8988T (cell line): ENCODE measurements at regions not wholly inside any gene's neighbourhood (a gene's known extent, or its start where the extent isn't known, plus 50 kb on each side); places are given as distances from the start of the nearest gene placed in this dataset.

Experiments used
- DNase-seq: peaks from one replicate; pipeline ENCODE4 v3.0.0; 2011

DNA sequence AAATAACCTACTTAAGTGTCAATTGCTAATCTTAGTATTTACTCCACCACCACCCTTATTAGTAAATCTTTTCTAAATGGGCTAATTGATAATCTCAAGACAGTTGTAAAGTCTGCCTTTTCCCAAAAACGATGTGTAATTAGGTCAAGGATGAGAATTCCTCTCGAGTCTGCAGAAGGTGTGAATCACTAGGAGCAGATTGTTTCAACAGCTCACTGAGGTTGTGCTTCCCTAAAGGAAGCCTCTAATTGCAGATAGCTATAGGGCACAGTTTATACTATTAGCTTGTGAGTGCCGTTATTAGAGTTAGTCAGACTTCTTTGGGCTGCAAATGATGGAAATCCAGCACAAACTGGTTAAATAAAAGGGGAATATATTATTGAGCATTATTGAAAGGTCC lies 84.9 kb downstream of the C11orf91 start:
- DNase-seq = no peak

DNA sequence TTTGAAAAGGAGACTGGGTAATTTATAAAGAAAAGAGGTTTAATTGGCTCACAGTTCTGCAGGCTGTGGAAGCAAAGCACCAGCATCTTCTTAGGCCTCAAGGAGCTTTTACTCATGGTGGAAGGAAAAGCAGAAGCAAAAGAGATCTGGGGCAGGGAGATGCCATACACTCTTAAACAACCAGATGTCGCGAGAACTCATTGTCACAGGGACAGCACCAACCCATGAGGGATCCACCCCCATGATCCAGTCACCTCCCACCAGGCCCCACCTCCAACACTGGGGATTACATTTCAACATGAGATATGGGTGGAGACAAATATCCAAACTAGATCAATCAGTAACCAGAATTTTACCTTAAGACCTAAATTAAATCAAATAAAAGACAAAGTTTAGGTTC lies 87.2 kb downstream of the C11orf91 start:
- no peak for DNase-seq

DNA sequence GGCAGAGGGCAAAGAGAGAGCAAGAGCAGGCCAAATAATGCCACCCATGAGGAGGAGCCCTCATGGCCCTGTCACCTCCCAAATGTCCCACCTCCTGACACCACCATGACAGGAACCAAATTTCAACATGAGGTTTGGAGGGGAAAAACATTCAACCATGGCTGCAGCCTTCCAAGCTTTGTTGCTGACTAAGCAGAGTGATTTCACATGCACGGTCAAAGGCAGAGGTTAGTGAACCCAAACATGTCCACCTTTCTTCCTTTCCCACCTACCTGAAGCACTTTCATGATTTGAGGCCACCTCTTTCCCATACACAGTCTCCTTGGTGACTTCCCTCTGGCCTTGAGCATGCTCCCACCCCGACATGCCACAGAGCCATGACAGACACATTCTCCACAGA lies 89.7 kb downstream of the C11orf91 start:
- no peak for DNase-seq

DNA sequence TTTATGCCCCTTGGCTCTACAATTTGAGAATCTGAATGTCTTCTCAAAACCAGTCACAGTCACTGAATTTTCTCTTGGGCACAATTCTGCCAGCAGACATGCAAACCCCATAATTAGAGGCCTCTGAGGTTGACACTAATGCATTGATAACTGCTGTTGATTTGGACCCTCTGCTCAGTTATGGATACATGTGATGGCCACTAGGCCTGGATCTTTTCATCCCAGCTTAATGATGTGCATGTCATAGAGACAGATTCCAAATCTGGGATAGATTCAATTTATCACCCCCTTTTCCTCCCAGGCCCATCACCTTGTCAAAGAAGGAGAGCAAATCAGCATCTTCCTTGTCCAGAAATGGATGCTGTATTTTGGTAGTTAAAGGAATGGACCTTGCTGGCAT lies 92.2 kb downstream of the C11orf91 start:
- DNase-seq = no peak

DNA sequence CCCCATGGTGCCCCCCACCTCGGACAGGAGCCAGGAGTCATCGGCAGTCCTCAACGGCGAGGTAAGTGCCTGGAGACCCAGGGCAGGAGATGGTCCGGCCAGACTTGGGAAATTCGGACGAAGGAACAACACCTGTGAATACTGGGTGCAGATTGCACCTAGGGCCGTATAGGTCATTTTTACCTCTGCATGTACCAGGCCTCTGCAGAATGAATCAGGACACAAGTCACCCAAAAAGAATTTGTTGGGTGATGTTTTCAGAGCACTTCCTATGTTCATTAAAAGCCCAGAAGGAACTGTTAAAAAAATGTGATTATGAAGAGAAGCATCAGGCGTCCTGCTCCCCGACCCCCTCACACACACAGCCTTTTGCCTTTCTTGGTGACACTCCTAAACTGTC lies 93.9 kb downstream of the C11orf91 start:
- DNase-seq = no peak

DNA sequence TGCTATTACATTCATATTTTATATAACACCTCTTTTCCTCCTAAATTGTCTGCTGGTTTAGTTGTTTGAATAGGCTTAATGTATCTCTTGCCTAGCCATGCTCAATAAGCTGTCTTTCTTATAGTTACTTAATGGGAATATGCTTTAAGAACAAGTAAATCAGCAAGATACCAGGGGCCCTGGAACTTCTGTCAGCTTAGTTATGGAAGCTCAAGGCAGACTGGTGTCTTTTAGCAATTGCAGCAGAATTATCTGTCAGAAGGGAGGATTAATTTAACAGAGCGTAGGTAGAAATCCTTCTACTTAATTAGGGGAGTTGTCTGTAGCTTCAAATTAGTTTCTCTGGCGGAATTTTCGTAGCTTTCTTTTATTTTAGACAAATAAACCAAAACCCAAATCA lies 94.9 kb downstream of the C11orf91 start:
- no peak for DNase-seq

DNA sequence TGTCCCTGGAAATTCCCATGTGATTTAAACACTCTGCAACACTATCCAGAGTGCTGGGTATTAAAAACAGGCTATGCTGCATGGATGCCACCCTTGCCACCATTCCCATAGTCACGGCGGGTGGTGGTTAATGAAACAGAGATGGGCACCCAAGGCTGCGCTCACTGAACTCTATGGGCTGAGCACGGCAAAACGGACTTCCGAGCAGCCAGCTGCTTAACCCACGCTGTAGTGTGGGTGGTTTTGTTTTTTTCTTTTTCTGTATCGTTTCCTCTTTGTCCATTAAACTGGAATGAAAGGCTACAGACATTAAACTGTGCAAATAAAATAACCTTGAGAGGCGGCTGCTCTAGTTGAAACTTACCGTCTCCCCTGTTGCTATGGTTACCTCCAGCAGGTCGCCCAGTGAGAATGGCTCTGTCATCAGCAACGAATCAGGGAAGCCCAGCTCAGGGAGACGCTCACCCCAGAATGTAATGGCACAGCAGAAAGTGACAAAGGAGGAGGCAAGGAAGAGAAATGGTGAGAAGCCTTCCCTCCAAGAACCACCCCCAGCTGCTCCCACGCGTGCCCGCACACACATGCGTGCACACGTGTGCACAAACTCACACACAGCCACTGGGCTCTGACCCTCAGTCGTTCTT lies 102.1 kb downstream of the C11orf91 start:
- DNase-seq = no peak

DNA sequence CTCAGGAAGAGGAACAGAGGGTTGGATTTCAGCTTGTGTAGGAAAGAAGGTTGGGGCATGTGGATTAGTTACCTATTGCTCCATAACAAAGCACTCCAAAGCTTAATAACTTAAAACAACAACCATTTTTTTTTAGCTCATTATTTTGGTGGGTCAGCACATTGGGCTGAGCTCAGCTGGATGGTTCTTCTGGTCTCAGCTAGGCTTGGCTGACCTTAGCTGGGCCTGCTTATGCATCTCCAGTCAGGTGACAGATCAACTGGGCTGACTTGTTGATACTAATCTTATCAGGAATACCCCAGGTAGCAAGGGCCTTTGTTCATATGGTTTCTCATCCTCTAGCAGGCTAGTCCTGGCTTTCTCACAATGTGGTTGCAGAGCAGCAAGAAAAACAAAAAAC lies 106.4 kb downstream of the C11orf91 start:
- DNase-seq = no peak

DNA sequence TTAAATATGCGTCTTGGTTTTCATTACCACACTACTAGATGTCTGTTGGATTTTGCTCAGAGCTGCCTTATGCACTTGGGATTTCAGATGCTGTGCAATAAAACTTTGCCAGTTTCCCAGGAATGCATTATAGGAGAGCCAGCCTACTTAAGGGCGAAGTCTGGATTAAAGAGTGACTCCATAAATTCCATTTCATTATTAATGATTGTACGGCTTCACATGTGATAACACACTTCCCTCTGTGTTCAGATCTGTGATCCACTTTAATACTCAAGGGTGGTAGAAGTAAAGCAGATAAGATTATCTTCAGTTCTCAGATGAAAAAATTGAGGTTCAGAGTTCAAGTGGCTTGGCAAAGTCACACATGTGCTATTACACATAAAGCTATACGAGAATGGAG lies 110.2 kb downstream of the C11orf91 start:
- DNase-seq = no peak

DNA sequence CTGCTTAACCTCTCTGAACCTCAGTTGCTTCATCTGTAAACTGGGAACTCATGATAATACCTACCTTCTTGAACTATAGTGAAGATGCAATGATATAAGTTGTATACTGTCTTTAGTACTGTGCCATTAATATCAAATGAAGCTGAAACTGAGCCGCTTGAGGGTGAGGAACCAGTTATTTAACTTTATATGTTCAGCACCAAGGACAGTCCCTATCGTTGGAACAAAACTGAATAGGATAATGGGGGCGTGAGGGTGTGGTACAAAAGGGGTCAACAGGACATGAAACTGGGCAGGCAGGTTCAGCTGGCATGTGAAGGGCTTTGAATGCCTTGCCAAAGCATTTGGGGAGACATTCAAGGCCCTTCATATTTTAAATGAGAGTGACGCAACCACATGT lies 112.6 kb downstream of the C11orf91 start:
- DNase-seq = no peak

DNA sequence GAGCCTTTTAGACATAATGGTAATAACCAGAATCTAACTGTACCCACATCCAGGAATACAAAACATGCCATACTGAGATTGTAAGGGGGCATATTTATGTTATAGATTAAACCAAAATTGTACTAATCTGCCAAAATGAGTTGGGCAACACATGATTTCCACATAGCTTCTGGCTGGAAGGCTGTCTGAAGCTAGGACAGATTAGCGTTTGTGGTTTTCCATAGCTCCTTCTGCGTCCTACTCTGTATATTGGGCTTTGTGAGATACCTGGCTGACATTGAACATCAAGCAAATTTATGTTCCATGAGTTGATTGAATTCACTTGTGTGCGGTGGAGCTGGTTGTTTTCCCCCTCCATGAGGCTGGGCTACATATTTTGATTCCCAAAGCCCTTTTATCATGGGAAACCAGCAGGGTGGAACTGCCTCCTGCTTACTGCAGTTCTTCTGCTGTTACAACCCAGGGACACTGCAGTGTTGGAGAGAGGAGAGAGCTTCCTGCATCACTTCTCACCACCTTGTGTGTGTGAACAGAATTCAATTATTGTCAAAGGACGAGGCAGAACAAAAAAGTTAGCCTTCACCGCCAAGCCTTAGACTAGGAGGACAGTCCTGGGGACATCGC lies 114.9 kb downstream of the C11orf91 start:
- no peak for DNase-seq

DNA sequence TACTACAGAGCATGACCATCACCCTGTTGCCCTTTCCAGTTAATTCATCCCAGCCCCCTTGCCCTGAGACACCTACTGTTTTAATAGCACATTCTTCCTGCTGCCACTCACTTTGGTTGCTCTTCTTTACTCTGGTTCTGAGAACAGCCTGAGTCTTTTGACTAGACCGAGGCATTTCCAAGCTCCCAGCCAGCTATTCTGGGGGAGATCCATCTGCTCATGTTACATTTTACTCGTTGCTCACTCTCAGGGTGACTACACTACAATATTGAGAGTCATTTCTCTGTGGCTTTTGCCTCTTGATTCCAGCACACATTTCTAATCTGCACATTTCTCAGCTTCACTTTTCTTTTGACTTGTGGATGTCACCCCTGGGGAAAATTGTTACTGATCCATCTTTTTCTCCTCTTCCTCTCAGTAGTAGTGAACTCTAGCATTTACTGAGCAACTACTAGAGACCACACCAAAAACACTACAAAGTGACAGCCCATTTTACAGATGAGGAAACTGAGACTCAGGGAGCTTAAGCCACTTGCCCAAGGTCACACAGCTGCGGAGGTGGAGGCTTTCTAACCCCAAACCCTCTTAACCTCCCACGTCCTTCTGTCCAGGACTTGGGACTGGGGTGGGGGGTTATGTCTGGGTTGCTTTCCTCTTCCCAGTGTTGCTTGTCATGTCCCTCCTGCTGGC lies 117.8 kb downstream of the C11orf91 start:
- no peak for DNase-seq

DNA sequence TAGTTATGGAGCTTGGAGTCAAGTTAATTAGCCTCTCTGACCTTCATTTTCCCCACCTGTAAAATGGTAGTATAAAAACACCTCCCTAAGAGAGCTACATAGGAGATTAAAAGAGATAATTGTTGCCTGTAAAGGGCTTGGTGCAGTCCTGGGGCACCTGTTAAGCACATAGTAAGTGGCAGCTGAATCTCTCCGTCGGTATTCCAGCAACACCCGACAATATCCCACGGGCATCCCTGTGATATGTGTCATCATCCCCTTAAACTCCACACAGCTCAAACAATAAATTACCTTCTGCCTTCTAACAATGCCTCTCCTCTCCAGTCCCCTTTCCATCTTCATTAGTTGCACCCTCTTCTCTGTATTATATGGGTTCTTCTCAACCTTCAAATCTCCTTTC lies 121.5 kb downstream of the C11orf91 start:
- DNase-seq = no peak

DNA sequence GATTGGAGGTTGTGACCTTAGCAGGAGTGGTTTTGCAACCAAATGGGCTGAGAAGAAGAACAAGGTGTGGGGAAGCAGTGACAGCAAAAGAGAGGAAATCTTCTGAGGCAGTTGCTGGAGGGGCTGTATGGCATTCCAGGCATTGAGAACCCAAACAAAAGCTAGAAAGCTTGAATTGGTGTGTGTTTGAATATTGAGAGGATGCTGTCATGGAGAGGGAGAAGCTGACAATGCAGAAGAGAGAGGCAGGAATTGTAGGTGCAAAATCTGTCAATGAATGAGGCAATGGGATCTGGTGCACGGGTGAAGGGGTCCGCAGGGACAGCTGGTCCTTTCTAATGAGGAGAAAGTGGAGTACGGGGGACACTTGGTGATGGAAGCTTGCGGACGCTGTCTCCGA lies 123.4 kb downstream of the C11orf91 start:
- no peak for DNase-seq

DNA sequence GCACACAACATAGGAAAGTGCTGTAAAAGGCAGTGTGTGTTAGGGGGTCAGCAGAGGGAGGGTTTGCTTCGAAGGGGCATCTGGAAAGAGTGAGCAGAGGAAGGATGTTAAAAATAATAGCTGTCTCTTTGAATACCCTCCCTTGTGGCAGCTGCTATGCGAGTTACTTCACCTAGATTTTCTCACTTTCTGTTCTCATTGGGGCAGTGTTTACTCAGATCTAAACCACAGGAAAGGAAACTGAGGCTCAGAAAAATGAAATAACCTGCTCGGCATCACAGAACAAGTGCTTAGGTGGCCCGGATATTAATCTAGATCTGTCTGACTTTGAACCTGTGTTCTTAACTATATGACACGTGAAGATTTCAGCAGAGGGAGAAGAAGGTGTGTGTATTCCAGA lies 125.3 kb downstream of the C11orf91 start:
- DNase-seq = no peak

DNA sequence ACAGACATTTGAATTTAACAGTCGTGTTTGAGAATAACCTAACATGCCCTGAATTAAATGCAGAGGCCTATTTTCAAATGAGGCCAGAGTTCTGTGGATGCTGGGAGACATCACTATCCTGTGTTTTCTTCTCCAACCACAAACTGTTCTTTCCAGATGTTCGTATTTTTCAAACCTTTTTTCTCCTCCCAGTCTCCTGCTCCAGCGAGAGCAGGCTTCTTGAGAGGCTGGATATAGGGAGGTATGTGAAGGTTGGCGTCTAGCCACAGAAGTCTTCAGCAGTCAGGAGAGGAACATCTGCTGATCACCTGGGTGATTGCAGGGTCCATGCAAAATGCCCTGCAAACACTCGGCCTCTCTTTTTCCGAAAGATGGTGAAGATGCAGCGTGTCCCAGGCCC lies 126.3 kb downstream of the C11orf91 start:
- no peak for DNase-seq

DNA sequence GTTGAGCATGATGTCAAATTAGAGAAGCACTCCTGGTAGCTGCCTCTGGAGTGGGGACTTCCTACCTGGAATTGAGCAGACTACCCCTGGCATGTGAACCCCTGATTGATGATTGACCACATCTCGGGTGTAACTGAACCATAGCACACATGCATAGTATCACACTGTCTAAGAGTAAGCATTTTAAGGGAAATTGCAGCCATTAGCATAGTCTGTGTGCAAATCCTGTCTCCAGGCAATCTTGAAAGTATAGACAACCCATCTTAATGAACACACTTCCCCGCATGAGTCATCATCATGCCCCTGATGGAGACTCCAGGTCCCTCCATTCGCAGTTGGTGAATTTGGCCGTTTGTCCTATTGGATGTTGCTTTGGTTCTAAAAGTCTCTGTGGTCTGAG lies 131.3 kb downstream of the C11orf91 start:
- DNase-seq = no peak

DNA sequence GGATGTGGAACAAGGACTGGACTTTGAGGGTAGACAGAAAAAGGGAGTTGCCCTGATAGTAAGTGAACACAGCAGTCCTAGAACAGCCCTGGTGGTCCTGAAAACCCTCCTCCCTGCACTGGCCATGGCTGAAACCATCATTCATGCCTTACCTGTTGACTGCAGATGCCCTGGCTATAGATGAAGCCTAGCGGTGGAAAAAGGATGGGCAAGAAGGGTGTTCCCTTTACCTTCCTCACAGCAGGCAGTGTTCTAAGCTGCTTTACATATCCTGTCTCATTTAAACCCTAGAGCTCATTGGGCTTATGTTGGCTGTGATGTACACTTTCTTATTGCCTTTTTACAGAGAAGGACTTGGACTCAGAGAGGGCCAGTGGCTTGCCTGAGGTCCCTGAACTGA lies 133.6 kb downstream of the C11orf91 start:
- no peak for DNase-seq

DNA sequence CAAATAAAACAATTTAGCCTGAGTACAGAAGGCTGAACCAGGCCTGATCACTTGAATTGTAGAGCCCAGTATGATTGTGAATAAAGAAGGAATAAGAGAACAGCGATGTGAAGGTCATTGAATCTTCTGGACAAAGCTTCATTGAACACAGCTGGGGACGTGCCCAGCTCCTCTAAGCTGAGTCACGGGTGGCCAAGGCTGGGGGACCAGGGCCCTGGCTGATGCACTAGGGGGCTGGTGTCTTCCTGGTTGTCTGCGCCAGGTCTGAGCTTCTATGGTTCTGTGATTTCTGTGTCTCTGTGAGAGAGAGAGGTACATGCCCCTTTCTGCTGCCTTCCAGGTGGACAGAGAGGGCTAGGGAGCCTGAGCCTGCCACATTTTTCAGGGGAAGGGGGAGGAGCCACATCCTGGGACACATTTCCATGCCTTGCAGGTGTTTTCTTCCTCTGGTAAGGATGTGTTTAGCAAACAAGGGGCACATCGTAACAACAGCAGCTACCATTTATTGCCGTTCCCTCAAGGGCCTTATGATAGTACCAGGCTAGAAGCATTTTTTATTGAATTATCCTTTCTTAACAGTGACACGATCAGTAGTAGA lies 135.7 kb downstream of the C11orf91 start:
- DNase-seq = no peak

DNA sequence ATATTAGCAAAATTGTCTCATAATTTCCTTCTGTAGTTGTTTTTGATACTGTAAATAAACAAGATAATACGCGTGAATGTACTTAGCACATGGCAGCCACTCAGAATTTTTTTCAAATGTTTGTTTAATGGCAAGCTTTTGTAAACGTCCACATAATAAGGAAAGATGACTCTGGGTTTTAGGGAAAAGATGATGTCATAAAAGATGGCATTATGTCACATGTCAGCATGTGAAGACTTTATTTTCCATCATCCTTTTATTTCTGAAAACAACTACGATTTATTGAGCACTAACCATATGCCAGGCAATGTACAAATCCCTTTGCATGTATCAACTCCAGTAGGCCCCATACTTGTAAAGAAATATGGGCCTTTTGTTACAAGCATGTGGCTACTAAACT lies 139.9 kb downstream of the C11orf91 start:
- DNase-seq = no peak

DNA sequence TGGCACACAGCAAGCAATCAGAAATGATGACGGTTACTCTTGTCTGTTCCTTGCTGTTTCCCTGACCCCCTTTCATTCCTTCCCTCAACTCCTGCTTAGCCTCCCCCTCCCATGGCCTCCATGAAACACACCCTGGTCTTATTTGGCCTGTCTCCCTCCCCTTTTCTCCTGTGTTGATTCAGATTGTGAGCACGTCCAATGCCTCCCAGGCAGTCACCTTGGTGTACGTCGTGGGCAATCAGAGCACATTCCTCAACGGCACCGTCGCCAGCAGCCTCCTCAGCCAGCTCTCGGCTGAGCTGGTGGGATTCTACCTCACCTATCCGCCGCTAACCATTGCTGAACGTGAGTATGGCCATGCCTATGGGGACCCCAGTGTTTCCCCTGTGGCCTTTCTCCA lies 141.1 kb downstream of the C11orf91 start:
- DNase-seq = no peak

DNA sequence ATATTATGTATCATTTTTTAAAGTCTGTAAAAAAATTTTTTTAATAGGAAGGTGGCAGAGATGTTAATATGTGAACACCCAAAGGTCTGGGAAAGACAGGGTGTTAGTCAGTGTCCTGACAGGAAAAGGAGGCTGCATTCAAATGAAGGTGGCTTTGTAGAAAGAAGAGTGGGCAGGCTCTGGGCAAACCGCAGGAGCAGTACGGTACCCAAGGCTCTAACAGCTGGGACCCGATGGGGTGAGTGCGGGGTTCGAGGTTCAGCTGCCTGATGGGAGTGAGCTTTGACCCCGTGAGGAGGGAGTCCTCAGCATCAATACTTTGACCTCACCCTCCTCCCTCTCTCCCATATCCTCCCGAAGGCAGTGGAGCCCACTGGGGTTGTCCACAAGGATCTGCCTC lies 142.5 kb downstream of the C11orf91 start:
- no peak for DNase-seq

DNA sequence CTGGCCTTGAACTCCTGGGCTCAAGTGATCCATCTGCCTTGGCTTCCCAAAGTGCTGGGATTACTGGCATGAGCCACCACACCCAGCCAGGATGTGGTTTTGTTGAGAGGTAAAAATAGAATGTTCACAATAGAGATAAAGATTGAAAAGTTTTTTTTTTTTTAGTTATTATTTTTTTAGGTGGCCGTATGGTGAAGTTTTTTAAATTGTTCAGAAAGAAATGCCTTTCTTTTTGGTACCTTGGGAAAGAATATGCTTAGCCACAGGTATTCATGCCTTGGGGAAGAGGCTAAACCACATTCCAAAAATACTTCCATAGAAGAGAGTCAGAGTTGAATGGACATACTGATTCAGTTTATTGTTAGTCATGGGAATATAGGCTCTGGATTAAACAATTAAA lies 143.4 kb downstream of the C11orf91 start:
- DNase-seq = no peak

DNA sequence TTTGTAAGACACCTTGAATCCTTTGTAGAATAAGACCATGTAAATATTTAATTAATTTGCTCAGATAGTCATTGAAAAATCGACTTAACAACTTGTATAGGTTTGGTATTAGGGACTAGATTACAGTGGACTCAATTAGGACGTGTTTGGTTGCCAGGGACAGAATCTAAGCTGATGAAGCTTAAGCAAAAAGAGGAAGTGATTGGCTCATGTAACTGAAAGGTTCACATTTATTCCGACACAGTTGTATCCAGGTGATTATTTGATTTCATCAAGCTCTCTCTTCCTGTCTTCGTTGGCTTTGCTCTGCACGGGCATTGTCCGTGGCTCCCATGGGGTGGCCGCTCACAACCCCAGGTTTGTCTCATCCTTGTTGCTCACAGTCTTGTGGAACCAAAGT lies 146.4 kb downstream of the C11orf91 start:
- DNase-seq = no peak
